Uterus (tissue), 2 donors: ENCODE measurements at regions not wholly inside any gene's neighbourhood (a gene's known extent, or its start where the extent isn't known, plus 50 kb on each side); places are given as distances from the start of the nearest gene placed in this dataset.

Experiments
- POLR2A ChIP-seq, 2 donors: fragments of 450-650 bp; IDR thresholded peaks; one replicate each; pipeline ENCODE4 v1.6.1; 2016; ENCODE audit warnings: antibody characterized with exemption in 2 of 2, mild to moderate bottlenecking in 1 of 2, moderate library complexity in 1 of 2
- TF ChIP-seq, protein P1 (sequence below), 4 experiments: fragments of 200-600 bp in 2 of 4; fragments of 450-650 bp in 2 of 4; sonication (generic) in 2 of 4; IDR thresholded peaks; one replicate each; pipeline ENCODE4 v1.5.1; 2016 to 2019; ENCODE audit warnings: antibody characterized with exemption in 4 of 4, mild to moderate bottlenecking in 2 of 4, moderate library complexity in 1 of 4

GRCh38 chr6:97870273-97870672, 587.3 kb upstream of the MMS22L start:
- TF ChIP-seq, protein P1, sequence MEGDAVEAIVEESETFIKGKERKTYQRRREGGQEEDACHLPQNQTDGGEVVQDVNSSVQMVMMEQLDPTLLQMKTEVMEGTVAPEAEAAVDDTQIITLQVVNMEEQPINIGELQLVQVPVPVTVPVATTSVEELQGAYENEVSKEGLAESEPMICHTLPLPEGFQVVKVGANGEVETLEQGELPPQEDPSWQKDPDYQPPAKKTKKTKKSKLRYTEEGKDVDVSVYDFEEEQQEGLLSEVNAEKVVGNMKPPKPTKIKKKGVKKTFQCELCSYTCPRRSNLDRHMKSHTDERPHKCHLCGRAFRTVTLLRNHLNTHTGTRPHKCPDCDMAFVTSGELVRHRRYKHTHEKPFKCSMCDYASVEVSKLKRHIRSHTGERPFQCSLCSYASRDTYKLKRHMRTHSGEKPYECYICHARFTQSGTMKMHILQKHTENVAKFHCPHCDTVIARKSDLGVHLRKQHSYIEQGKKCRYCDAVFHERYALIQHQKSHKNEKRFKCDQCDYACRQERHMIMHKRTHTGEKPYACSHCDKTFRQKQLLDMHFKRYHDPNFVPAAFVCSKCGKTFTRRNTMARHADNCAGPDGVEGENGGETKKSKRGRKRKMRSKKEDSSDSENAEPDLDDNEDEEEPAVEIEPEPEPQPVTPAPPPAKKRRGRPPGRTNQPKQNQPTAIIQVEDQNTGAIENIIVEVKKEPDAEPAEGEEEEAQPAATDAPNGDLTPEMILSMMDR (IDR thresholded peaks at IDR 0.05) = no peak
- TF ChIP-seq POLR2A (IDR thresholded peaks at IDR 0.05) = no peak
